Psoas muscle (tissue), 7 donors: ENCODE measurements at regions not wholly inside any gene's neighbourhood (a gene's known extent, or its start where the extent isn't known, plus 50 kb on each side); places are given as distances from the start of the nearest gene placed in this dataset.
"Not testable (repeated sequence)": the region's sequence is repeated elsewhere in the genome, so short reads cannot be mapped to it uniquely, and the experiment has no call there.

Experiments used
- ATAC-seq, 4 donors: fragments of 200-7000 bp; cut with Tn5 transposase; one replicate each; pipeline ENCODE4 v1.9.1; 2020; ENCODE audit warnings: moderate library complexity in 3 of 4, mild to moderate bottlenecking in 2 of 4
- DNase-seq, 2 donors: peaks; one replicate each; pipeline ENCODE4 v3.0.0-alpha.2; 2020
- H3K27ac ChIP-seq: fragments of 200-600 bp; one replicate; pipeline ENCODE4 v1.8.0; 2022
- H3K27me3 ChIP-seq, 3 donors: fragments of 200-600 bp in 1 of 3; one replicate each; pipeline versions ENCODE4 v1.6.1 to v1.8.0; 2013 to 2022; ENCODE audit warnings: low read length in 2 of 3, mild to moderate bottlenecking in 2 of 3, moderate library complexity in 1 of 3; ENCODE audit not compliant: insufficient read depth in 3 of 3
- H3K36me3 ChIP-seq, 2 donors: fragments of 200-600 bp in 1 of 2; one replicate each; pipeline versions ENCODE4 v1.6.1 to v1.8.0; 2013 to 2022; ENCODE audit warnings: low read depth in 1 of 2, mild to moderate bottlenecking in 1 of 2, moderate library complexity in 1 of 2; ENCODE audit not compliant: insufficient read depth in 1 of 2
- H3K4me1 ChIP-seq: fragments of 200-600 bp; one replicate; pipeline ENCODE4 v1.8.0; 2022
- H3K4me3 ChIP-seq: fragments of 200-600 bp; one replicate; pipeline ENCODE4 v1.8.0; 2022; ENCODE audit warnings: mild to moderate bottlenecking
- H3K9me3 ChIP-seq: fragments of 200-600 bp; one replicate; pipeline ENCODE4 v1.8.0; 2022
- WGBS, 3 donors: extraction: QIAGEN DNeasy Blood & Tissue Kit; methylation state at CpG; one replicate each; pipeline versions ENCODE4 v1.1.6 to v1.1.7; 2013; 5-methylcytosine and 5-hydroxymethylcytosine counted together
- intact Hi-C, 2 donors: fragments of 100-400 bp; cut with DNase I; formaldehyde crosslinking; loops; one replicate each; pipeline versions ENCODE4 v1.11.0 to v1.14.2; 2022
- TF ChIP-seq, protein P1 (sequence below): fragments of 200-600 bp; IDR thresholded peaks from one replicate; pipeline ENCODE4 v1.8.0; 2022; ENCODE audit warnings: antibody characterized with exemption
- donor health status: healthy with polysubstance abuse.
- donor health status: DM: no; HTN: no; CAD: no; lungs with moderate emphysema.
- donor health status: Bipolar disorder and iron deficiency.
- donor health status: healthy.
- donor health status: DM: yes; HTN: yes; CAD: no.
- donor health status: DM: no; HTN: no; CAD: no.
- donor health status: DM: yes; HTN: yes; CAD: no.

DNA sequence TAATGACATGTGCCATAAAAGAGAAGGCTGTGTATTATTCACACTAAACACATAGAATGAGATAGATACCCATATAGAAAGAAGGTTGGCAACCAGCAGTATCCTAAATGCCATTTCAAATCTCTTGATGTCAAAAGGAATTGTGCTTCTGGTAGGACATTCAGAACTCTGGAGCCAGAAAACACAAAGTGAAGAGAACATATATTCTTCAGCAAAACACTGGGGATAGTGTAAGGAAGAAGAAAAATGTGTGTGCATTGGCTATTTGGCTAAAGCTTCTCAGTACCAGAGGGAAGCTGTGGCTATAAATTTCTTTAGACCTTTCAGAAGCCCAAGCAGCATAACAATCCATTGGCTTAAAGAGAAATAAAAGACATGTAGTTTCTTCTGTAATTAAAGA lies 551.6 kb upstream of the C9orf72 start:
- no peaks in the 10 kb centered on the region for H3K4me1 ChIP-seq
- ATAC-seq (no peak), DNase-seq (no peak)
- H3K4me3 ChIP-seq = no peak overlapping the region
- no peak overlapping the region for H3K27ac ChIP-seq
- TF ChIP-seq, protein P1, sequence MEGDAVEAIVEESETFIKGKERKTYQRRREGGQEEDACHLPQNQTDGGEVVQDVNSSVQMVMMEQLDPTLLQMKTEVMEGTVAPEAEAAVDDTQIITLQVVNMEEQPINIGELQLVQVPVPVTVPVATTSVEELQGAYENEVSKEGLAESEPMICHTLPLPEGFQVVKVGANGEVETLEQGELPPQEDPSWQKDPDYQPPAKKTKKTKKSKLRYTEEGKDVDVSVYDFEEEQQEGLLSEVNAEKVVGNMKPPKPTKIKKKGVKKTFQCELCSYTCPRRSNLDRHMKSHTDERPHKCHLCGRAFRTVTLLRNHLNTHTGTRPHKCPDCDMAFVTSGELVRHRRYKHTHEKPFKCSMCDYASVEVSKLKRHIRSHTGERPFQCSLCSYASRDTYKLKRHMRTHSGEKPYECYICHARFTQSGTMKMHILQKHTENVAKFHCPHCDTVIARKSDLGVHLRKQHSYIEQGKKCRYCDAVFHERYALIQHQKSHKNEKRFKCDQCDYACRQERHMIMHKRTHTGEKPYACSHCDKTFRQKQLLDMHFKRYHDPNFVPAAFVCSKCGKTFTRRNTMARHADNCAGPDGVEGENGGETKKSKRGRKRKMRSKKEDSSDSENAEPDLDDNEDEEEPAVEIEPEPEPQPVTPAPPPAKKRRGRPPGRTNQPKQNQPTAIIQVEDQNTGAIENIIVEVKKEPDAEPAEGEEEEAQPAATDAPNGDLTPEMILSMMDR = no peak
- intact Hi-C loops = no loop called here
- H3K27me3 ChIP-seq = no peaks in the 10 kb centered on the region
- no peaks in the 10 kb centered on the region for H3K36me3 ChIP-seq
- H3K9me3 ChIP-seq = no peaks in the 10 kb centered on the region

DNA sequence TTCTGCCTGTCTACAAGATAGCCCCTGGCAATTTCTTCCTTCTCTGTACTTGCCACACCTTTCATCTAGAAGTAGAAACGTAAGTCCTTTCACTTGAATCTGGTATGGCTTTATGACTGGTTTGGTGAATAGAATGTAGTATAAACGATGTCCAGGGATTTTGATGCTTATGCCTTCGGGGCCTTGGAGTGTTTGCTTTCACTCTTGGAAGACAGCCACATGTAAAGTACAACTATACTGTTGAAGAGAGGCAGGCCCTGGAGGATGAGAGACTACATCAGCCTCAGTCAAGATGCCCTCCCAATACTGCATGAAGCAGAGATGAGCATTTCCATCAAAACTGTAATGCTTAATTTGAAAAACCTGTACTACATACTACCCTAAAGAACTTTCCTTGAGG lies 553.8 kb upstream of the C9orf72 start:
- TF ChIP-seq, protein P1 = no peak
- H3K9me3 ChIP-seq = no peaks in the 10 kb centered on the region
- H3K27me3 ChIP-seq = no peaks in the 10 kb centered on the region
- ATAC-seq (no peak), DNase-seq (no peak)
- WGBS, 3 donors = 48 to 66% (median 53%) methylated on average over 3 of the region's 3 CpGs
- H3K27ac ChIP-seq = no peak overlapping the region
- H3K4me1 ChIP-seq = no peaks in the 10 kb centered on the region
- H3K4me3 ChIP-seq = no peak overlapping the region
- H3K36me3 ChIP-seq = no peaks in the 10 kb centered on the region
- intact Hi-C loops = no loop called here

DNA sequence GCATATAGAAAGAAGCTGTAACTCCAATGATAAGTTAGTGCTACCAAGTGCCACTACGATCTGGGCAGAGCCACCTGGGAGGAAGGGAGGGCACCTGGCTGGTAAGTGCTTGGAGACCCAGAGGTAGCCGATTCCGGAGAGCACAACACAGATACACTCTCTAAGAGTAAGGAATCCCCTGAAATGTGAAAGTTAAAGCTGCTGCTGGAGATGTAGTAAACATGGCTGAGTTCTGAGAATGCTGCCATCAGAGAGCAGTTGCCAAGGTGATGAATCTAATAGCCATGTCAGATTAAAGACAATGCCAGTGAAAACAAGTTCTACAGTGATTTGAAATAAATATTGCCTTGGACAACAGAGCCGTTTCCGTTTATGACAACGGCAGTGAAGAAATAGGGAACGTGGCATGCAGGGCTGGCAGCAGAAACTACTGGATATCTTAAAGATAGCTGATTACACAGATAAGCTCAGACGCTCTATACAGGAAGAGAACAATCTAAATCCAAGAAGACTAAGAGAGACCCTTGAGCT lies 561.2 kb upstream of the C9orf72 start:
- no peak overlapping the region for H3K4me3 ChIP-seq
- H3K27me3 ChIP-seq = no peaks in the 10 kb centered on the region
- no peaks in the 10 kb centered on the region for H3K4me1 ChIP-seq
- 72 to 85% (median 73%) methylated on average over 8 of the region's 8 CpGs for WGBS, 3 donors
- intact Hi-C loops = no loop called here
- H3K27ac ChIP-seq = no peak overlapping the region
- no peaks in the 10 kb centered on the region for H3K9me3 ChIP-seq
- DNase-seq = no peak
- no peaks in the 10 kb centered on the region for H3K36me3 ChIP-seq
- TF ChIP-seq, protein P1 = no peak
- ATAC-seq = no peak

GRCh38 chr9:28135549-28135948 lies 562.3 kb upstream of the C9orf72 start:
- ATAC-seq = no peak
- Histone ChIP-seq H3K9me3 (no peaks in the 10 kb centered on the region), H3K36me3 (no peaks in the 10 kb centered on the region), H3K27ac (no peak overlapping the region), H3K4me1 (no peaks in the 10 kb centered on the region), H3K4me3 (no peak overlapping the region), H3K27me3 (no peaks in the 10 kb centered on the region)
- DNase-seq = no peak
- intact Hi-C loops = no loop called here
- TF ChIP-seq, protein P1 = no peak
- 38 to 42% (median 42%) methylated on average over 2 of the region's 2 CpGs for WGBS, 3 donors

- H3K27me3 ChIP-seq = no peaks in the 10 kb centered on the region
- 68 to 75% (median 70%) methylated on average over 2 of the region's 2 CpGs for WGBS, 3 donors
- H3K36me3 ChIP-seq = no peaks in the 10 kb centered on the region
- no peaks in the 10 kb centered on the region for H3K4me1 ChIP-seq
- ATAC-seq (no peak), DNase-seq (no peak)
- intact Hi-C loops = no loop called here
- TF ChIP-seq, protein P1 = no peak
- H3K9me3 ChIP-seq = no peaks in the 10 kb centered on the region
- H3K27ac ChIP-seq = no peak overlapping the region
- H3K4me3 ChIP-seq = no peak overlapping the region
Observed at GRCh38 chr9:28136113-28136512, 562.8 kb upstream of the C9orf72 start.

- H3K4me3 ChIP-seq, H3K9me3 ChIP-seq, ATAC-seq, H3K4me1 ChIP-seq, intact Hi-C loops, H3K27me3 ChIP-seq, DNase-seq, H3K27ac ChIP-seq, H3K36me3 ChIP-seq: not testable (repeated sequence)
- 86 to 98% (median 90%) methylated on average over 7 to 14 of the region's 15 CpGs for WGBS, 3 donors
Observed at GRCh38 chr9:28147430-28147829, 574.1 kb upstream of the C9orf72 start.

GRCh38 chr9:28147923-28148597 lies 574.8 kb upstream of the C9orf72 start:
- H3K4me1 ChIP-seq, H3K27ac ChIP-seq, H3K9me3 ChIP-seq, H3K4me3 ChIP-seq, H3K36me3 ChIP-seq, DNase-seq, intact Hi-C loops, H3K27me3 ChIP-seq, ATAC-seq: not testable (repeated sequence)
- WGBS, 3 donors = 91 to 97% (median 96%) methylated on average over 18 of the region's 18 CpGs
